ENCODE measurements at regions not wholly inside any gene's neighbourhood (a gene's known extent, or its start where the extent isn't known, plus 50 kb on each side); places are given as distances from the start of the nearest gene placed in this dataset.

DNA sequence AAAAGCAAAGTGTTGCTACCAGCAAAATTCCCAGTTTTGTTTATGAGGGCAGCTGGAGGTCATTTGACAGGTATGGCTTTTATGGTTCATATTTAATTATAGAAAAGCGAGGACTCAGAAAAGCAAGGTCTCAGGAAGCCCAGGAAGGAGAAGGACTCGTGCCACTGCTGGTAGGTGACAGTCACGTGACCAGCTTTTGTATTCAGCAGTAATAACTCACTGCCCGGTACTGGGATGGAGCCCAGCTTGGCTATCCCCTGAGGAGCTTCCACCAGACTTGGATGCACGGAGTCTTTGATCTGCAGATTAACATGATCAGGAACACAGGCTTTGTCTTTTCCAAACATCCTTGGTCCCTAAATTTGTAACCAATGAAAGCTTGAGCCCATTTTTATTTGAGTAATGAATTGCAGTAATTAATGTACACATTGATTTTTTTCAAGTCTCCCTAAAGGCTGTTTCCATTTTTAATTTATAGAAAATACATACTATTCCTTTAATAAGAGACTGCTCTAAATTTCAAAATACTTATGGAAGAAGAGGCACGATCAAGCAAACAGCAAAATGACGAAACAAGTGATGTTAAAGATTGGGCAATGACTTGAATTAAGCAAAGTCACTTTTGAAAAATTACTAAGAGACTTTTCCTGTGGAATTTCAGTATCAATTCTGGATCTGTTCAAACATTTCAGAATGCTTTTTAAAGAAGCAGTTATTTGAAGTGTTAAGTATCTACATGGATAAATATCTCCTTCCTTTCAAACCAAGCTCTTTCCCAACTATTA lies 251.7 kb upstream of the HNRNPA3 start:
- no peak overlapping the region for H3K4me3 ChIP-seq (ENCODE audit: low read depth, low read length)
- TF ChIP-seq, protein P1, sequence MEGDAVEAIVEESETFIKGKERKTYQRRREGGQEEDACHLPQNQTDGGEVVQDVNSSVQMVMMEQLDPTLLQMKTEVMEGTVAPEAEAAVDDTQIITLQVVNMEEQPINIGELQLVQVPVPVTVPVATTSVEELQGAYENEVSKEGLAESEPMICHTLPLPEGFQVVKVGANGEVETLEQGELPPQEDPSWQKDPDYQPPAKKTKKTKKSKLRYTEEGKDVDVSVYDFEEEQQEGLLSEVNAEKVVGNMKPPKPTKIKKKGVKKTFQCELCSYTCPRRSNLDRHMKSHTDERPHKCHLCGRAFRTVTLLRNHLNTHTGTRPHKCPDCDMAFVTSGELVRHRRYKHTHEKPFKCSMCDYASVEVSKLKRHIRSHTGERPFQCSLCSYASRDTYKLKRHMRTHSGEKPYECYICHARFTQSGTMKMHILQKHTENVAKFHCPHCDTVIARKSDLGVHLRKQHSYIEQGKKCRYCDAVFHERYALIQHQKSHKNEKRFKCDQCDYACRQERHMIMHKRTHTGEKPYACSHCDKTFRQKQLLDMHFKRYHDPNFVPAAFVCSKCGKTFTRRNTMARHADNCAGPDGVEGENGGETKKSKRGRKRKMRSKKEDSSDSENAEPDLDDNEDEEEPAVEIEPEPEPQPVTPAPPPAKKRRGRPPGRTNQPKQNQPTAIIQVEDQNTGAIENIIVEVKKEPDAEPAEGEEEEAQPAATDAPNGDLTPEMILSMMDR (IDR thresholded peaks at IDR 0.05; ENCODE audit: borderline replicate concordance, insufficient read depth, low read depth, low read length): no peak

DNA sequence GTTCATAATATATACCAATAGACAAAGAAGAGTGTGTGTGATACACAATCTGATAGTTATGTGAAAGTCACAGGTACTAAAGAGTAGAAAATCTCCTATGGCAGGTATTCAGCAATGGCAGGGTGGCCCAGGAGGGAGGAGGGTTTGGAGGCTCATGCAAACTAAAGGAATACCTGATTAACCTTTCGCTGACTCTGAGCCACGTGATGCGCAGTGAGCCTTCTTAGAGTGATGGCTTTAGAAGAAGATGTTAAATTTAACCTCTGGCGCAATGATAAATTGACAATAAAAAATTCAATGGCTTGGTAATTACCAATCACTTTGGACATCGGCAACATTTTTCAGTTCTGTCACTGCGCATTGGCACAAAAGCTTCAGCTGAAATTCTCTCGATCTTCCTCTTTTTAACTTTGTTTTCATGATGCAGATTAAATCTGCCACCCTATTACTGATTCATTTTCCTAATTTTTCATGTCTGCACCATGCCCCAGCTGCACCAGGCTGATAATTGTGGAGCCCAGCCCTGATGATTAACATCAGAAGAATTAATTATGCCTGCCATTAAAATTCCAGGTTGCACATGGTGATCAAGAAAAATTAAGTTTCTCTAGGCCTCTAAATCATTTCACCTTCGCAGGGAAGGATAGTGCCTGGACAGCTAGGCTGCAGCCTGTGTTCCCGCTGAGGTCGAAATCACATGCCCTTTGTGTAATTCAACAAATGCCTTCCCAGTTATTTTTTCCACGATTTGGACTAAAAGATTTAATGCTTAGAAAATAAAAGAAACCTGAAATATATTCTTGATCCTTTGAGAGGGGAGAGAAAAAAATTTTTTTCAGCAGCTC lies 250.6 kb upstream of the HNRNPA3 start:
- no peak overlapping the region for H3K4me3 ChIP-seq (ENCODE audit: low read depth, low read length)
- TF ChIP-seq, protein P1 (IDR thresholded peaks at IDR 0.05; ENCODE audit: borderline replicate concordance, insufficient read depth, low read depth, low read length): no peak

DNA sequence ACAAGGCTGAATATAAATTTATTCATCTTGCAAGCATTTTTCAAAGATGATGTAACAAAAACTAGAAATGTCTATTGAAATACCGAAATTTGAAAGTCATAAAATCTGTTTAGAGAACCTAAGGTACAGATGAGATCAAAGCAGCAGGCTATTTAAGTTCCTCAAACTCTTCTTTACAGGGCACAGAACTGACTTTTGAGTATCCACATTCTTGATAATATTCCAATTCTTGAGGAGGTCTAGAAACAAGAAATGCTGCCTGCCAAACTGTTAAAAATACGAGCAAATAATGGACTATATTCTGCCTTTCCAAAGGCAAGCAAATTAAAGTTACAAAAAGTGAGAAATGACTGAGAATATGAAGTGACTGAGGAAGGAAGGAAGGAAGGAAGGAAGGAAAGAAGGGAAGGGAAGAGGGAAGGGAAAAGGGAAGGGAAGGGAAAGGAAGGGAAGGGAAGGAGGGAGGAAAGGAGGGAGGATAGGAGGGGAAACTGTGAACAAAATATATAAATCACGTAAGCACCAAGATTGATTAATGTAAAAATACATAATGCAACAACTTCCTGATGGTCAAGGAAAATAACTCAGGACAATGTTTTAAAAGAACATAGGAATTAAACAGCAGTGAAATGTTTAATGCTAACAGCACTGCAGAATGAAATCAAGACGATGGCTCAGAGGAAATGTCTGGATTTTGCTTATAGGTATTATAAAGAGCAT lies 248.9 kb upstream of the HNRNPA3 start:
- TF ChIP-seq, protein P1 (IDR thresholded peaks at IDR 0.05; ENCODE audit: borderline replicate concordance, insufficient read depth, low read depth, low read length): no peak
- H3K4me3 ChIP-seq (ENCODE audit: low read depth, low read length): no peak overlapping the region

GRCh38 chr2:176967911-176968450 lies 244.6 kb upstream of the HNRNPA3 start:
- TF ChIP-seq, protein P1 (IDR thresholded peaks at IDR 0.05; ENCODE audit: borderline replicate concordance, insufficient read depth, low read depth, low read length): no peak
- H3K4me3 ChIP-seq (ENCODE audit: low read depth, low read length): no peak overlapping the region

DNA sequence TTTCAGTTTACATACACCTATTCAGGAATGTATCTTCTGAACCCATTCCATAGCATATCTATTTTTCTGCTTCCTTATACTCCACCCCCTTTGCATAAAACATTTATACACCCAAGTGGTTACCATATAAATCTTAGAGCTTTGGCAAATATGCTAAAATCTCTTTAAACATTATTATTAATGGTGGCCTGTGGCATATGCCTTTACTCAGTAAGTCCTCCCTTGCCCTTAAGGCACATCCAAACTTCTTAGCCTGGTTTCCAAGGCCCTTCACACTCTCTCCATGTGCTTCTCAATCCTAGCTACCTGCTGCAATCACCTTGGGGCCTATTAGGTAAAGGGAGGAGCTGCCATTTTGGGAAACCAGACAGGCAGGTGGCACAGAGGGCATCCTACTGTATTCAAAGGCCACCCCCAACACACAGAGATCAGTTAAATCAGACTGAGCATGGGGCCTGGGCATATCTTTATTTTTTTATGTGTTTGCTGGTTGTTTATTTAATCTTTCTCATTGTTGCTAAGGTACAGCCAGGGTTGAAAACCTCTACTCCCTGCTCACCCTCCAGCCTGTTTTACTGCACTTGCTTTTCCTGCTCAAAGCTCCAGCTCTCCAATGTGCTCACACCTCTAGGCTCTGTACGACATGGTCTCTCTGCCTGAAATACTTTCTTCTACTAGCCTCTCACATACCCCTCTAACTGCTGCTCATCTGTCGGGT lies 242.8 kb upstream of the HNRNPA3 start:
- TF ChIP-seq, protein P1 (IDR thresholded peaks at IDR 0.05; ENCODE audit: borderline replicate concordance, insufficient read depth, low read depth, low read length): no peak
- no peak overlapping the region for H3K4me3 ChIP-seq (ENCODE audit: low read depth, low read length)

Measured in GM12875 (cell line).